HepG2 (cell line): ENCODE measurements at regions not wholly inside any gene's neighbourhood (a gene's known extent, or its start where the extent isn't known, plus 50 kb on each side); places are given as distances from the start of the nearest gene placed in this dataset.

ENCODE experiments used
- CEBPG ChIP-seq: IDR thresholded peaks from 2 replicates; pipeline ENCODE4 v1.6.1; 2016
- ESRRA ChIP-seq: sonication (generic); formaldehyde crosslinking; IDR thresholded peaks from 2 replicates; pipeline ENCODE4 v1.5.1; 2020; ENCODE audit warnings: mild to moderate bottlenecking, low read depth, missing genetic modification reagents
- HOXA3 ChIP-seq: sonication (generic); formaldehyde crosslinking; IDR thresholded peaks from 2 replicates; pipeline ENCODE4 v1.5.0; 2020; ENCODE audit warnings: missing genetic modification reagents
- JUND ChIP-seq: sonication (generic); formaldehyde crosslinking; IDR thresholded peaks from 2 replicates; pipeline ENCODE4 v1.8.0; 2022; ENCODE audit warnings: mild to moderate bottlenecking, missing genetic modification reagents
- MTA3 ChIP-seq: sonication (generic); formaldehyde crosslinking; IDR thresholded peaks from 2 replicates; pipeline ENCODE4 v1.4.0; 2020; ENCODE audit warnings: missing genetic modification reagents
- MTF1 ChIP-seq: sonication (generic); formaldehyde crosslinking; IDR thresholded peaks from 2 replicates; pipeline ENCODE4 v1.5.0; 2020; ENCODE audit warnings: missing genetic modification reagents
- MYNN ChIP-seq: sonication (generic); formaldehyde crosslinking; IDR thresholded peaks from 2 replicates; pipeline ENCODE4 v1.4.0; 2020; ENCODE audit warnings: mild to moderate bottlenecking, low read depth, missing genetic modification reagents
- SMARCC2 ChIP-seq: fragments of 450-650 bp; IDR thresholded peaks from 2 replicates; pipeline ENCODE4 v1.6.1; 2017; ENCODE audit warnings: antibody characterized with exemption, mild to moderate bottlenecking
- SNAI1 ChIP-seq: sonication (generic); formaldehyde crosslinking; IDR thresholded peaks from 2 replicates; pipeline ENCODE4 v1.5.0; 2020; ENCODE audit warnings: mild to moderate bottlenecking, missing genetic modification reagents, borderline replicate concordance
- TP53 ChIP-seq: sonication (generic); formaldehyde crosslinking; conservative IDR thresholded peaks from 2 replicates; pipeline ENCODE4 v1.4.0; 2020; ENCODE audit warnings: missing genetic modification reagents
- ZNF207 ChIP-seq: fragments of 450-650 bp; IDR thresholded peaks from 2 replicates; pipeline ENCODE4 v1.6.1; 2016; ENCODE audit warnings: antibody characterized with exemption, borderline replicate concordance
- ZNF296 ChIP-seq: sonication (generic); formaldehyde crosslinking; conservative IDR thresholded peaks from 2 replicates; pipeline ENCODE4 v1.5.0; 2020; ENCODE audit warnings: mild to moderate bottlenecking, missing genetic modification reagents
- ZNF724P ChIP-seq: sonication (generic); formaldehyde crosslinking; IDR thresholded peaks from 2 replicates; pipeline ENCODE4 v1.8.0; 2022; ENCODE audit warnings: missing genetic modification reagents, borderline replicate concordance
- TF ChIP-seq, protein P1 (sequence below): sonication (generic); formaldehyde crosslinking; conservative IDR thresholded peaks from 2 replicates; pipeline ENCODE4 v1.8.1; 2023; ENCODE audit warnings: missing genetic modification reagents
- TF ChIP-seq, protein P2 (sequence below): sonication (generic); formaldehyde crosslinking; IDR thresholded peaks from 2 replicates; pipeline ENCODE4 v1.9.0; 2021; ENCODE audit warnings: missing genetic modification reagents, borderline replicate concordance
- TF ChIP-seq, protein P3 (sequence below): sonication (generic); formaldehyde crosslinking; IDR thresholded peaks from 2 replicates; pipeline ENCODE4 v1.4.0; 2020; ENCODE audit warnings: missing genetic modification reagents, mild to moderate bottlenecking, borderline replicate concordance
- TF ChIP-seq, protein P4 (sequence below): sonication (generic); formaldehyde crosslinking; IDR thresholded peaks from 2 replicates; pipeline ENCODE4 v1.4.0; 2020; ENCODE audit warnings: missing genetic modification reagents
- TF ChIP-seq, protein P5 (sequence below): sonication (generic); formaldehyde crosslinking; IDR thresholded peaks from 2 replicates; pipeline ENCODE4 v1.5.0; 2020; ENCODE audit warnings: mild to moderate bottlenecking, missing genetic modification reagents, moderate library complexity

DNA sequence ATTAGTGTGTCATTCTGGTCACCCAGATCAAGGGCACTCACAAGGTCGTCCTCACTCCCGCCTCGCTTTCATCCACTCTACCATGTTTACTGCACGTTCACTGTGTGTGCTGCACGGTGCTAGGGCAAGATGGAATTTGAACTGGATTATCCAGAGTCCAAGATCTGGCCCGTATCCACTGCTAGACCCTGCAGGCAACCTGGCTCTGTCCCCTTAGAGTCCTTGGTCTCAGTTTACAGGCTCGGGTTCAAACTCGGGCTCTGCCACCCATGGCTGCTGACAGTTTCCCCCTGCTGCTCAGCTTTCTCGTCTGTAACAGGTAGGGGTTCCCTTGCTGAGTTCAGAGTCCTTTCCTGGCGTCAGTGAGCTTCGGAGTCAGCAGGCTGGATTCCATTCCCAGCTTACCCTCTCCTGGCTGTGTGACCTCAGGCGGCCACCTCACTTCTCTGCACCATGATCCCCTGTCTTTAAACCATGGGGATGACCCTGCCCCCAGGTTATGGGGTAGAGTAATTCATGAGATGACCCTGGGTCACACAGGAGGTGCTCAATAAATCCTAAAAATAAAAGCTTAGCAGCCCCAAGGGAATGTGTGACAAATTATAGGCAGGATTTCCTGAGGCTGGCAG is 79.6 kb upstream of the SLC6A6 start (continued):
- no peak for TF ChIP-seq ZNF296 (CRISPR knock-in tag)
- no peak for TF ChIP-seq ZNF207
- no peak for TF ChIP-seq TP53 (CRISPR knock-in tag)
- TF ChIP-seq, protein P1, sequence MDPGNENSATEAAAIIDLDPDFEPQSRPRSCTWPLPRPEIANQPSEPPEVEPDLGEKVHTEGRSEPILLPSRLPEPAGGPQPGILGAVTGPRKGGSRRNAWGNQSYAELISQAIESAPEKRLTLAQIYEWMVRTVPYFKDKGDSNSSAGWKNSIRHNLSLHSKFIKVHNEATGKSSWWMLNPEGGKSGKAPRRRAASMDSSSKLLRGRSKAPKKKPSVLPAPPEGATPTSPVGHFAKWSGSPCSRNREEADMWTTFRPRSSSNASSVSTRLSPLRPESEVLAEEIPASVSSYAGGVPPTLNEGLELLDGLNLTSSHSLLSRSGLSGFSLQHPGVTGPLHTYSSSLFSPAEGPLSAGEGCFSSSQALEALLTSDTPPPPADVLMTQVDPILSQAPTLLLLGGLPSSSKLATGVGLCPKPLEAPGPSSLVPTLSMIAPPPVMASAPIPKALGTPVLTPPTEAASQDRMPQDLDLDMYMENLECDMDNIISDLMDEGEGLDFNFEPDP (CRISPR knock-in tag) = no peak
- TF ChIP-seq, protein P2, sequence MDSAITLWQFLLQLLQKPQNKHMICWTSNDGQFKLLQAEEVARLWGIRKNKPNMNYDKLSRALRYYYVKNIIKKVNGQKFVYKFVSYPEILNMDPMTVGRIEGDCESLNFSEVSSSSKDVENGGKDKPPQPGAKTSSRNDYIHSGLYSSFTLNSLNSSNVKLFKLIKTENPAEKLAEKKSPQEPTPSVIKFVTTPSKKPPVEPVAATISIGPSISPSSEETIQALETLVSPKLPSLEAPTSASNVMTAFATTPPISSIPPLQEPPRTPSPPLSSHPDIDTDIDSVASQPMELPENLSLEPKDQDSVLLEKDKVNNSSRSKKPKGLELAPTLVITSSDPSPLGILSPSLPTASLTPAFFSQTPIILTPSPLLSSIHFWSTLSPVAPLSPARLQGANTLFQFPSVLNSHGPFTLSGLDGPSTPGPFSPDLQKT (CRISPR knock-in tag) = no peak
- TF ChIP-seq, protein P3, sequence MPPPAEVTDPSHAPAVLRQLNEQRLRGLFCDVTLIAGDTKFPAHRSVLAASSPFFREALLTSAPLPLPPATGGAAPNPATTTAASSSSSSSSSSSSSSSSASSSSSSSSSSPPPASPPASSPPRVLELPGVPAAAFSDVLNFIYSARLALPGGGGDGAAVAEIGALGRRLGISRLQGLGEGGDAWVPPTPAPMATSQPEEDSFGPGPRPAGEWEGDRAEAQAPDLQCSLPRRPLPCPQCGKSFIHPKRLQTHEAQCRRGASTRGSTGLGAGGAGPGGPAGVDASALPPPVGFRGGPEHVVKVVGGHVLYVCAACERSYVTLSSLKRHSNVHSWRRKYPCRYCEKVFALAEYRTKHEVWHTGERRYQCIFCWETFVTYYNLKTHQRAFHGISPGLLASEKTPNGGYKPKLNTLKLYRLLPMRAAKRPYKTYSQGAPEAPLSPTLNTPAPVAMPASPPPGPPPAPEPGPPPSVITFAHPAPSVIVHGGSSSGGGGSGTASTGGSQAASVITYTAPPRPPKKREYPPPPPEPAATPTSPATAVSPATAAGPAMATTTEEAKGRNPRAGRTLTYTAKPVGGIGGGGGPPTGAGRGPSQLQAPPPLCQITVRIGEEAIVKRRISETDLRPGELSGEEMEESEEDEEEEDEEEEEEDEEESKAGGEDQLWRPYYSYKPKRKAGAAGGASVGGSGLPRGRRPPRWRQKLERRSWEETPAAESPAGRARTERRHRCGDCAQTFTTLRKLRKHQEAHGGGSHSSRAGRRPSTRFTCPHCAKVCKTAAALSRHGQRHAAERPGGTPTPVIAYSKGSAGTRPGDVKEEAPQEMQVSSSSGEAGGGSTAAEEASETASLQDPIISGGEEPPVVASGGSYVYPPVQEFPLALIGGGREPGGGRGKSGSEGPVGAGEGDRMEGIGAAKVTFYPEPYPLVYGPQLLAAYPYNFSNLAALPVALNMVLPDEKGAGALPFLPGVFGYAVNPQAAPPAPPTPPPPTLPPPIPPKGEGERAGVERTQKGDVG = peak; percentile 29; the same call in 1 of the 2 replicates
- TF ChIP-seq CEBPG (CRISPR knock-in tag) = no peak
- peak; percentile 100 for TF ChIP-seq ESRRA (CRISPR knock-in tag)
- TF ChIP-seq ZNF724P = no peak
- no peak for TF ChIP-seq MTF1 (CRISPR knock-in tag)
- peak; percentile 68 for TF ChIP-seq HOXA3 (CRISPR knock-in tag)
- TF ChIP-seq, protein P4, sequence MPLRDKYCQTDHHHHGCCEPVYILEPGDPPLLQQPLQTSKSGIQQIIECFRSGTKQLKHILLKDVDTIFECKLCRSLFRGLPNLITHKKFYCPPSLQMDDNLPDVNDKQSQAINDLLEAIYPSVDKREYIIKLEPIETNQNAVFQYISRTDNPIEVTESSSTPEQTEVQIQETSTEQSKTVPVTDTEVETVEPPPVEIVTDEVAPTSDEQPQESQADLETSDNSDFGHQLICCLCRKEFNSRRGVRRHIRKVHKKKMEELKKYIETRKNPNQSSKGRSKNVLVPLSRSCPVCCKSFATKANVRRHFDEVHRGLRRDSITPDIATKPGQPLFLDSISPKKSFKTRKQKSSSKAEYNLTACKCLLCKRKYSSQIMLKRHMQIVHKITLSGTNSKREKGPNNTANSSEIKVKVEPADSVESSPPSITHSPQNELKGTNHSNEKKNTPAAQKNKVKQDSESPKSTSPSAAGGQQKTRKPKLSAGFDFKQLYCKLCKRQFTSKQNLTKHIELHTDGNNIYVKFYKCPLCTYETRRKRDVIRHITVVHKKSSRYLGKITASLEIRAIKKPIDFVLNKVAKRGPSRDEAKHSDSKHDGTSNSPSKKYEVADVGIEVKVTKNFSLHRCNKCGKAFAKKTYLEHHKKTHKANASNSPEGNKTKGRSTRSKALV = no peak
- TF ChIP-seq JUND (CRISPR knock-in tag) = peak; percentile 28; the same call in 1 of the 2 replicates
- TF ChIP-seq, protein P5, sequence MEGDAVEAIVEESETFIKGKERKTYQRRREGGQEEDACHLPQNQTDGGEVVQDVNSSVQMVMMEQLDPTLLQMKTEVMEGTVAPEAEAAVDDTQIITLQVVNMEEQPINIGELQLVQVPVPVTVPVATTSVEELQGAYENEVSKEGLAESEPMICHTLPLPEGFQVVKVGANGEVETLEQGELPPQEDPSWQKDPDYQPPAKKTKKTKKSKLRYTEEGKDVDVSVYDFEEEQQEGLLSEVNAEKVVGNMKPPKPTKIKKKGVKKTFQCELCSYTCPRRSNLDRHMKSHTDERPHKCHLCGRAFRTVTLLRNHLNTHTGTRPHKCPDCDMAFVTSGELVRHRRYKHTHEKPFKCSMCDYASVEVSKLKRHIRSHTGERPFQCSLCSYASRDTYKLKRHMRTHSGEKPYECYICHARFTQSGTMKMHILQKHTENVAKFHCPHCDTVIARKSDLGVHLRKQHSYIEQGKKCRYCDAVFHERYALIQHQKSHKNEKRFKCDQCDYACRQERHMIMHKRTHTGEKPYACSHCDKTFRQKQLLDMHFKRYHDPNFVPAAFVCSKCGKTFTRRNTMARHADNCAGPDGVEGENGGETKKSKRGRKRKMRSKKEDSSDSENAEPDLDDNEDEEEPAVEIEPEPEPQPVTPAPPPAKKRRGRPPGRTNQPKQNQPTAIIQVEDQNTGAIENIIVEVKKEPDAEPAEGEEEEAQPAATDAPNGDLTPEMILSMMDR = peak; percentile 22
- TF ChIP-seq SNAI1 = no peak
- TF ChIP-seq SMARCC2 = no peak
- TF ChIP-seq MTA3 (CRISPR knock-in tag) = no peak
- TF ChIP-seq MYNN (CRISPR knock-in tag) = no peak
